ENCODE measurements at regions not wholly inside any gene's neighbourhood (a gene's known extent, or its start where the extent isn't known, plus 50 kb on each side); places are given as distances from the start of the nearest gene placed in this dataset.

GRCh38 chr6:56005426-56005825 is 130.0 kb upstream of the BMP5 start:
- no peak for DNase-seq
- Histone ChIP-seq H3K4me1 (ENCODE audit: control insufficient read depth in 1 of 2, extremely low read depth in 1 of 2, insufficient read depth in 2 of 2, low read length in 2 of 2) (no peaks in the 10 kb centered on the region), H3K4me3 (ENCODE audit: control insufficient read depth in 1 of 2, extremely low read depth in 1 of 2, low read length in 1 of 2) (no peak overlapping the region), H3K36me3 (ENCODE audit: control insufficient read depth in 2 of 2, extremely low read depth in 1 of 2, insufficient read depth in 1 of 2, low read length in 1 of 2) (no peaks in the 10 kb centered on the region), H3K27me3 (replicated peaks in 1 of 2; ENCODE audit: control insufficient read depth in 2 of 2, extremely low read depth in 1 of 2, insufficient read depth in 2 of 2, low read length in 1 of 2) (no peaks in the 10 kb centered on the region), H3K9me3 (no peaks in the 10 kb centered on the region), H3K27ac (ENCODE audit: low read length) (no peak overlapping the region)
- no CpG with 5 or more reads among the region's 1 CpG for WGBS (ENCODE audit: insufficient coverage)
- ChIA-PET CTCF (no interaction called here), POLR2A (no interaction called here)
- Mint-ChIP-seq H3K27ac (no peak overlapping the region), H3K9me3 (peaks cover 4 to 9% (median 6%) of the 10 kb centered on the region in 3 donors), H3K36me3 (no peaks in the 10 kb centered on the region), H3K4me1 (no peaks in the 10 kb centered on the region), H3K4me3 (no peak overlapping the region), H3K27me3 (no peaks in the 10 kb centered on the region)
- no peak for ATAC-seq (replicated peaks in 1 of 4)

- Histone ChIP-seq H3K4me3 (ENCODE audit: control insufficient read depth in 1 of 2, extremely low read depth in 1 of 2, low read length in 1 of 2) (no peak overlapping the region), H3K36me3 (ENCODE audit: control insufficient read depth in 2 of 2, extremely low read depth in 1 of 2, insufficient read depth in 1 of 2, low read length in 1 of 2) (no peaks in the 10 kb centered on the region), H3K27ac (ENCODE audit: low read length) (no peak overlapping the region), H3K9me3 (no peaks in the 10 kb centered on the region), H3K4me1 (ENCODE audit: control insufficient read depth in 1 of 2, extremely low read depth in 1 of 2, insufficient read depth in 2 of 2, low read length in 2 of 2) (no peaks in the 10 kb centered on the region), H3K27me3 (replicated peaks in 1 of 2; ENCODE audit: control insufficient read depth in 2 of 2, extremely low read depth in 1 of 2, insufficient read depth in 2 of 2, low read length in 1 of 2) (no peaks in the 10 kb centered on the region)
- ATAC-seq (replicated peaks in 1 of 4) (no peak), DNase-seq (no peak)
- Mint-ChIP-seq H3K27ac (no peak overlapping the region), H3K4me3 (no peak overlapping the region), H3K27me3 (no peaks in the 10 kb centered on the region), H3K9me3 (peaks cover 4 to 9% (median 8%) of the 10 kb centered on the region in 3 donors), H3K4me1 (no peaks in the 10 kb centered on the region), H3K36me3 (no peaks in the 10 kb centered on the region)
- CTCF ChIA-PET = no interaction called here
- no CpG with 5 or more reads among the region's 2 CpGs for WGBS (ENCODE audit: insufficient coverage)
- POLR2A ChIA-PET = no interaction called here
Observed at GRCh38 chr6:56004426-56004825, 129.0 kb upstream of the BMP5 start.

GRCh38 chr6:56003616-56004015 is 128.2 kb upstream of the BMP5 start:
- ATAC-seq (replicated peaks in 1 of 4) = no peak
- H3K9me3 Mint-ChIP-seq = peaks cover 4 to 5% (median 4%) of the 10 kb centered on the region in 3 donors
- ChIA-PET POLR2A (no interaction called here), CTCF (no interaction called here)
- H3K27ac Mint-ChIP-seq = no peak overlapping the region
- no peaks in the 10 kb centered on the region for H3K36me3 Mint-ChIP-seq
- no peak overlapping the region for H3K4me3 Mint-ChIP-seq
- Histone ChIP-seq H3K27me3 (replicated peaks in 1 of 2; ENCODE audit: control insufficient read depth in 2 of 2, extremely low read depth in 1 of 2, insufficient read depth in 2 of 2, low read length in 1 of 2) (no peaks in the 10 kb centered on the region), H3K4me1 (ENCODE audit: control insufficient read depth in 1 of 2, extremely low read depth in 1 of 2, insufficient read depth in 2 of 2, low read length in 2 of 2) (no peaks in the 10 kb centered on the region), H3K36me3 (ENCODE audit: control insufficient read depth in 2 of 2, extremely low read depth in 1 of 2, insufficient read depth in 1 of 2, low read length in 1 of 2) (no peaks in the 10 kb centered on the region), H3K27ac (ENCODE audit: low read length) (no peak overlapping the region), H3K9me3 (no peaks in the 10 kb centered on the region), H3K4me3 (ENCODE audit: control insufficient read depth in 1 of 2, extremely low read depth in 1 of 2, low read length in 1 of 2) (no peak overlapping the region)
- no peak for DNase-seq
- no peaks in the 10 kb centered on the region for H3K27me3 Mint-ChIP-seq
- H3K4me1 Mint-ChIP-seq = no peaks in the 10 kb centered on the region
- WGBS (ENCODE audit: insufficient coverage) = no CpG with 5 or more reads among the region's 2 CpGs

- Mint-ChIP-seq H3K9me3 (peaks cover 8 to 12% (median 9%) of the 10 kb centered on the region in 3 donors), H3K27me3 (no peaks in the 10 kb centered on the region), H3K27ac (no peak overlapping the region), H3K4me1 (no peaks in the 10 kb centered on the region), H3K36me3 (no peaks in the 10 kb centered on the region), H3K4me3 (no peak overlapping the region)
- no peak overlapping the region for H3K27ac ChIP-seq (ENCODE audit: low read length)
- H3K36me3 ChIP-seq (ENCODE audit: control insufficient read depth in 2 of 2, extremely low read depth in 1 of 2, insufficient read depth in 1 of 2, low read length in 1 of 2) = no peaks in the 10 kb centered on the region
- H3K9me3 ChIP-seq = no peaks in the 10 kb centered on the region
- ChIA-PET CTCF (no interaction called here), POLR2A (no interaction called here)
- DNase-seq = no peak
- WGBS (ENCODE audit: insufficient coverage) = no CpG with 5 or more reads among the region's 5 CpGs
- H3K4me1 ChIP-seq (ENCODE audit: control insufficient read depth in 1 of 2, extremely low read depth in 1 of 2, insufficient read depth in 2 of 2, low read length in 2 of 2) = no peaks in the 10 kb centered on the region
- ATAC-seq (replicated peaks in 1 of 4) = no peak
- no peaks in the 10 kb centered on the region for H3K27me3 ChIP-seq (replicated peaks in 1 of 2; ENCODE audit: control insufficient read depth in 2 of 2, extremely low read depth in 1 of 2, insufficient read depth in 2 of 2, low read length in 1 of 2)
- H3K4me3 ChIP-seq (ENCODE audit: control insufficient read depth in 1 of 2, extremely low read depth in 1 of 2, low read length in 1 of 2) = no peak overlapping the region
Observed at GRCh38 chr6:56002336-56002735, 126.9 kb upstream of the BMP5 start.

GRCh38 chr6:55998576-55998975 is 123.2 kb upstream of the BMP5 start:
- no peaks in the 10 kb centered on the region for H3K27me3 ChIP-seq (replicated peaks in 1 of 2; ENCODE audit: control insufficient read depth in 2 of 2, extremely low read depth in 1 of 2, insufficient read depth in 2 of 2, low read length in 1 of 2)
- H3K36me3 ChIP-seq (ENCODE audit: control insufficient read depth in 2 of 2, extremely low read depth in 1 of 2, insufficient read depth in 1 of 2, low read length in 1 of 2) = no peaks in the 10 kb centered on the region
- H3K4me3 ChIP-seq (ENCODE audit: control insufficient read depth in 1 of 2, extremely low read depth in 1 of 2, low read length in 1 of 2) = no peak overlapping the region
- POLR2A ChIA-PET = no interaction called here
- H3K4me1 ChIP-seq (ENCODE audit: control insufficient read depth in 1 of 2, extremely low read depth in 1 of 2, insufficient read depth in 2 of 2, low read length in 2 of 2) = no peaks in the 10 kb centered on the region
- Mint-ChIP-seq H3K9me3 (peaks cover 17 to 24% (median 18%) of the 10 kb centered on the region in 3 donors), H3K4me3 (no peak overlapping the region), H3K36me3 (no peaks in the 10 kb centered on the region), H3K27me3 (no peaks in the 10 kb centered on the region), H3K27ac (no peak overlapping the region), H3K4me1 (no peaks in the 10 kb centered on the region)
- CTCF ChIA-PET = no interaction called here
- no peak for ATAC-seq (replicated peaks in 1 of 4)
- no peaks in the 10 kb centered on the region for H3K9me3 ChIP-seq
- no peak for DNase-seq
- WGBS (ENCODE audit: insufficient coverage) = no CpG with 5 or more reads among the region's 2 CpGs
- no peak overlapping the region for H3K27ac ChIP-seq (ENCODE audit: low read length)

GRCh38 chr6:55997223-55997874 is 122.0 kb upstream of the BMP5 start:
- H3K9me3 Mint-ChIP-seq = peaks cover 21 to 31% (median 21%) of the 10 kb centered on the region in 3 donors
- no peaks in the 10 kb centered on the region for H3K4me1 ChIP-seq (ENCODE audit: control insufficient read depth in 1 of 2, extremely low read depth in 1 of 2, insufficient read depth in 2 of 2, low read length in 2 of 2)
- H3K4me1 Mint-ChIP-seq = no peaks in the 10 kb centered on the region
- H3K27me3 ChIP-seq (replicated peaks in 1 of 2; ENCODE audit: control insufficient read depth in 2 of 2, extremely low read depth in 1 of 2, insufficient read depth in 2 of 2, low read length in 1 of 2) = no peaks in the 10 kb centered on the region
- no peak overlapping the region for H3K27ac Mint-ChIP-seq
- ATAC-seq (replicated peaks in 1 of 4) = no peak
- no peaks in the 10 kb centered on the region for H3K36me3 Mint-ChIP-seq
- DNase-seq = no peak
- no peaks in the 10 kb centered on the region for H3K9me3 ChIP-seq
- no peak overlapping the region for H3K4me3 Mint-ChIP-seq
- H3K36me3 ChIP-seq (ENCODE audit: control insufficient read depth in 2 of 2, extremely low read depth in 1 of 2, insufficient read depth in 1 of 2, low read length in 1 of 2) = no peaks in the 10 kb centered on the region
- no peak overlapping the region for H3K27ac ChIP-seq (ENCODE audit: low read length)
- no CpG with 5 or more reads among the region's 3 CpGs for WGBS (ENCODE audit: insufficient coverage)
- ChIA-PET POLR2A (no interaction called here), CTCF (no interaction called here)
- no peaks in the 10 kb centered on the region for H3K27me3 Mint-ChIP-seq
- H3K4me3 ChIP-seq (ENCODE audit: control insufficient read depth in 1 of 2, extremely low read depth in 1 of 2, low read length in 1 of 2) = no peak overlapping the region

GRCh38 chr6:55994531-55994930 is 119.1 kb upstream of the BMP5 start:
- Mint-ChIP-seq H3K9me3 (peaks cover 21 to 43% (median 27%) of the 10 kb centered on the region in 3 donors), H3K27ac (no peak overlapping the region), H3K36me3 (no peaks in the 10 kb centered on the region), H3K27me3 (no peaks in the 10 kb centered on the region), H3K4me3 (no peak overlapping the region), H3K4me1 (no peaks in the 10 kb centered on the region)
- no CpG with 5 or more reads among the region's 3 CpGs for WGBS (ENCODE audit: insufficient coverage)
- Histone ChIP-seq H3K9me3 (no peaks in the 10 kb centered on the region), H3K4me3 (ENCODE audit: control insufficient read depth in 1 of 2, extremely low read depth in 1 of 2, low read length in 1 of 2) (no peak overlapping the region), H3K27me3 (replicated peaks in 1 of 2; ENCODE audit: control insufficient read depth in 2 of 2, extremely low read depth in 1 of 2, insufficient read depth in 2 of 2, low read length in 1 of 2) (no peaks in the 10 kb centered on the region), H3K4me1 (ENCODE audit: control insufficient read depth in 1 of 2, extremely low read depth in 1 of 2, insufficient read depth in 2 of 2, low read length in 2 of 2) (no peaks in the 10 kb centered on the region), H3K27ac (ENCODE audit: low read length) (no peak overlapping the region), H3K36me3 (ENCODE audit: control insufficient read depth in 2 of 2, extremely low read depth in 1 of 2, insufficient read depth in 1 of 2, low read length in 1 of 2) (no peaks in the 10 kb centered on the region)
- no peak for DNase-seq
- POLR2A ChIA-PET = no interaction called here
- no peak for ATAC-seq (replicated peaks in 1 of 4)
- CTCF ChIA-PET = no interaction called here

All from T-cell (primary cell).